ENCODE measurements at regions not wholly inside any gene's neighbourhood (a gene's known extent, or its start where the extent isn't known, plus 50 kb on each side); places are given as distances from the start of the nearest gene placed in this dataset.
"Not testable (repeated sequence)": the region's sequence is repeated elsewhere in the genome, so short reads cannot be mapped to it uniquely, and the experiment has no call there.

GRCh38 chr12:25615119-25615518 is 62.0 kb upstream of the LMNTD1 start:
- intact Hi-C loops (cut with DNase I), result loop anchor here in 1 of 2 donors (2.0 kb wide), 1 partner anchor 64 kb away; no protein-coding TSS in a partner anchor
- DNase-seq (ENCODE audit: low spot score), result no peak

- intact Hi-C loops (cut with DNase I), result no loop called here
- no peak for DNase-seq (ENCODE audit: low spot score)
Measured at GRCh38 chr12:25616286-25616685, 63.2 kb upstream of the LMNTD1 start.

GRCh38 chr12:25617991-25618390 is 64.9 kb upstream of the LMNTD1 start:
- no peak for DNase-seq (ENCODE audit: low spot score)
- intact Hi-C loops (cut with DNase I), result no loop called here

DNA sequence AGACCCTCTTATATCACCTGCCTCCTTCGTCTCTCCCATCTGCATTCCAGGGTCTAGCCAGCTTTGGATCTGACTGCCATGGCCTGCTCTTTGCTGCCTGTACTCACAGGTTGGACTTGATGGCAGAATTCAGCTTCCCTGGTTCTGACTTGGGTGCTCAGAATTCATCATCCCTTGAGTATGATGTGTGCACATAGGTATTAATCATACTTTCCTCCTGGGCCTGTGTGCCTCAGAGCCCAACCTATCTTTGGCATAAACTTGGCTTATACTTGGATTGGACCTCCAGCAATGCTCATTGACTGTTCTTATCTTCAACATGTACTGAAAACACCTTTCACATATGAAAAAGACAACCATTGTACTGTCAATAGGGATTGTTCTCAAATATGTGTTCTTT is 70.7 kb upstream of the LMNTD1 start:
- DNase-seq (ENCODE audit: low spot score), result no peak

DNA sequence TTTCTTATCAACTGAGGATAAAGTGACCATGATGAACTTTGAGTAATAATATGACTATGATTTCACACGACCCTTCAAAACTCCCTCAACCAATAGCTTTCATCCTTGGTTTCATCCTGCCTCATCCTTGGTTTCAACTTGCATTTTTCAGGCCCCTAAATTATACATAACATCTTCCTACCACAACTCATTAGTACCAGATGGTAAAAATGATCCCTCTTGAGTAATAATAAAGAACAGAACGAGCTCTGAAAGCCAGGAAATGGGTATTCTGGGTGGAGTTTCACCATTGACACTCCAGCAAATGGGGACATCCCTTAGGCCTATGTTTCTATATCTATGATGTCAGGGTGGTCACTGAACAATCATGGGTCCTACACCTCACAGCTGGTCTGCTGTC is 72.1 kb upstream of the LMNTD1 start:
- intact Hi-C loops (cut with DNase I), result no loop called here
- no peak for DNase-seq (ENCODE audit: low spot score)

More for the DNA sequence above, 70.7 kb upstream of the LMNTD1 start:
- intact Hi-C loops (cut with DNase I), result no loop called here

DNA sequence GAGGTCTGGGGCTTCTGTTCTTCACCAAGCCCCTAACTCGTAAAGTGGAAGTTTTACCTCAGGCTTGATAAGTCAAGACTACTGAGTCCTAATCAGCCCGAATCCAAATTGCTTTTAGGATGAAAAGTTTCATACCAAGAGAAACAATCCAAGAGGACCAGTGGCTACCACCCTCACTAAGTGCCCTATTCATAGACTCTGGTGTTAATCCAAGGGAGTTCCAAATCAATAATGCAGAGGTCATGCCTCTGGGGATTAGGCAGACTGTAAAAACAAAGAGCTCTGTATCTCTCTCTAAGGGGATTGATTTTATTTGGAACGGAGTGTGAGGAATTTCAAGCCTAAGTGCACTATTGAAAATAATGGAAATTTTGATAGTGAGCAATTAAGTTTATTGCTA is 76.3 kb upstream of the LMNTD1 start:
- intact Hi-C loops (cut with DNase I), result no loop called here
- DNase-seq (ENCODE audit: low spot score), result no peak

DNA sequence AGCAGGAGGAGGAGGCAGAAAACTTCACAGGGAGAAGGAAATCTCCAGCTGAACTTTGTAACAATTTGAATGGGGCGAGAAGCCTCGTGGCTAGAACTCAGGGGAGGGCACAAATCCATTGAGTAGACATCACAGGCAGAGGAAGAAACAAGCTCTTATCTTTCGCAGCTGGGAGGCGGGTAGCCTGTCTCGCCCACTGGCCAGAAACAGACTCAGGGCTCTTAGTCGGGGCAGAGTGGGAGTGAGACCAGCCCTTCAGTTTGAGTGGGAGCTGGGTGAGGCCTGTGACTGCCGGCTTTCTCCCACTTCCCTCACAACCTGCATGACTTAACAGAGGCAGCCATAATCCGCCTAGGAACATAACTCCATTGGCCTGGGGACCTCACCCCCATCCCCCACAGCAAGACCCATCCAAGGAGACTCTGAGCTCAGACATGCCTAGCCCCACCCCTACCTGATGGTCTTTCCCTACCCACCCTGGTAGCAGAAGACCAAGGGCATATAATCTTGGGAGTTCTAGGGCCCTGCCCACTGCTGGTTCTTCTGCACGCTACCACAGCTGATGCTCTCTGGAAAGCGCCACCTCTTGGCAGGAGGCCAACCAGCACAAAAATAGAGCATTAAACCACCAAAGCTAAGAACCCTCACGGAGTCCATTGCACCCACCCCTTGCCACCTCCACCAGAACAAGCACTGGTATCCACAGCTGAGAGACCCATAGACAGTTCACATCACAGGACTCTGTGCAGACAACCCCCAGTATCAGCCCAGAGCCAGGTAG is 77.8 kb upstream of the LMNTD1 start:
- DNase-seq (ENCODE audit: low spot score); intact Hi-C loops (cut with DNase I): not testable (repeated sequence)

DNA sequence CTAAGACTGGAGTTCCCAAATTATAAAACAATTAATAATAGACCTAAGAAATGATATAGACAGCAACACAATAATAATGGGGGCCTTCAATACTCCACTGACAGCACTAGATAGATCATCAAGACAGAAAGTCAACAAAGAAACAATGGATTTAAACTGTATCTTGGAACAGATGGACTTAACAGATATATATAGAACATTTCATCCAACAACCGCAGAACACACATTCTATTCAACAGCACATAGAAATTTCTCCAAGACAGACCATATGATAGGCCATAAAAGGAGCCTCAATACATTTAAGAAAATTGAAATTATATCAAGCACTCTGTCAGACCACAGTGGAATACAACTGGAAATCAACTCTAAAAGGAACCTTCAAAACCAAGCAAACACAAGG is 80.1 kb upstream of the LMNTD1 start:
- DNase-seq (ENCODE audit: low spot score); intact Hi-C loops (cut with DNase I): not testable (repeated sequence)

- intact Hi-C loops (cut with DNase I), result no loop called here
- DNase-seq (ENCODE audit: low spot score), result no peak
Measured at GRCh38 chr12:25637752-25638151, 84.7 kb upstream of the LMNTD1 start.

- intact Hi-C loops (cut with DNase I), result no loop called here
- DNase-seq (ENCODE audit: low spot score), result no peak
Measured at GRCh38 chr12:25639406-25639805, 86.3 kb upstream of the LMNTD1 start.

DNA sequence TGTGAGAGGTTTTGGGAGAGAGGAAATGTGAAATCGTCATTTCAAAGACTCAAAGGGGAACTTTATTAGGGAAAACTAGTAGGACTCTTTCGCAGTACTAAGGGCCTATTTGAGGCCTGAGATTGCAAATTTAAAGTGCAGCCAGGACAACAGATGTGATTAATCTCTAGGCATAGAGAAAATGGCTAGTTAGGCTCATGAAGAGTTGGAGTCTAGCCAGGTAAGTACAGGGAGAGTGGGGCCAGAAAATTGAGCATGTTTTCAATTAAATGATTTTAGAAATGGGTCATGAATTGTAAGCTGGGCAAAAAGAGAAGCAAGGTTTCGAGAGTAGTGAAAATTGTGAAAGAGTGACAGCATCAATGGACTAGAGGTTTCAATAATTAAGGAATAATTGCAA is 91.9 kb upstream of the LMNTD1 start:
- no peak for DNase-seq (ENCODE audit: low spot score)

DNA sequence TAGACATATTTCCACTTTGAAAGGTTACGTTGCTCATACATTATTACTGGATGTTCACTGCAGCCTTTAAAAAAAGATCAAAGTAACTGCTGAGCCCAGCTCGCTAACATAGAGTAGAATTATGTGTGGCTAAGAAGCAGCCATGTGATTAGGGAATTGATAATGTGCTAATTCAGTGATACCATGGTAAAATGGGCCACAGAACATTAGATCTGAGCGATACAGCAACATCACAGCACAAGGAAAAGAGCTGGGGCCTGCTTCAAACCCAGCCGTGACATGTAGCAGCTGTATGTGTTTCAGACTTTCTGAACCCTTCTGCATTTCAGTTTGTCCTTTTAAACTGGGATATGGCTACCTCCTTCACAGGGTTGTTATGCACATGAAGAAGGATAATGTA is 92.3 kb upstream of the LMNTD1 start:
- DNase-seq (ENCODE audit: low spot score), result no peak
- intact Hi-C loops (cut with DNase I), result no loop called here

More for the DNA sequence above, 91.9 kb upstream of the LMNTD1 start:
- intact Hi-C loops (cut with DNase I), result no loop called here

- intact Hi-C loops (cut with DNase I), result no loop called here
- DNase-seq (ENCODE audit: low spot score), result no peak
Measured at GRCh38 chr12:25651931-25652330, 98.8 kb upstream of the LMNTD1 start.

GRCh38 chr12:25652371-25652770 is 99.3 kb upstream of the LMNTD1 start:
- intact Hi-C loops (cut with DNase I), result no loop called here
- no peak for DNase-seq (ENCODE audit: low spot score)

DNA sequence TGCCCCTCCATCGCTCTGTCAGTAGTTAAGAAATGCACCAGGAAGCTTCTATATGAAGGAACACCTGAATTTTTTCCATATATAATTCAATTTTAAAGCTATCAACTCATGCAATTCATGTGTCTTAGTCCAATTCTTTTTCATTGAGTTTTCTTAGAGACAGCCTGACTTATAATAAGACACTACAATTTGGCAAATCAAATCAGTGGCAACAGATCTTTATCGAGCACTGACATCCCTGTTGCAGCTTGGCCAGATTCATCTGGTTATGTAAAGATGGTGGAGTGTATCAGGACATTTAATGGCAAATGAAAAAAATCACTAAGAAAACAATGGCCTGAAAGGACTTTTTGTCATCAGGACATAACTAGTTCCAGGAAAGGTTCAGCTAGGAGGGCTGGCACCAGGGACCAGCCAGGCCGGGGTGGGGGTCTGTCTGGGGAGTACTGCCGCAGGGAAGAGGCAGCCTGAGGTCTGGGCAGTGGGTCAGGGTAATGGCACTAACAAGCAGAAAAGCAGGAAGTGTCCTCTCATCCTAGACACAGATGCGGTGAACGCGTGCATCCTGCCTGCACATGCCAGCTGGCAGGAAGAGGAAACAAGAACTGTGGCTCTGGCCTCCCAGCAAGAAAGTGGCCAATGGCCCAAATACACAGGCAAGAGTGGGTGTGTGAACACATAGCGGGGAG is 100.5 kb upstream of the LMNTD1 start:
- no peak for DNase-seq (ENCODE audit: low spot score)
- intact Hi-C loops (cut with DNase I), result no loop called here

GRCh38 chr12:25655702-25656101 is 102.6 kb upstream of the LMNTD1 start:
- intact Hi-C loops (cut with DNase I), result no loop called here
- no peak for DNase-seq (ENCODE audit: low spot score)

- no peak for DNase-seq (ENCODE audit: low spot score)
- intact Hi-C loops (cut with DNase I), result no loop called here
Measured at GRCh38 chr12:25659621-25660020, 106.5 kb upstream of the LMNTD1 start.

DNA sequence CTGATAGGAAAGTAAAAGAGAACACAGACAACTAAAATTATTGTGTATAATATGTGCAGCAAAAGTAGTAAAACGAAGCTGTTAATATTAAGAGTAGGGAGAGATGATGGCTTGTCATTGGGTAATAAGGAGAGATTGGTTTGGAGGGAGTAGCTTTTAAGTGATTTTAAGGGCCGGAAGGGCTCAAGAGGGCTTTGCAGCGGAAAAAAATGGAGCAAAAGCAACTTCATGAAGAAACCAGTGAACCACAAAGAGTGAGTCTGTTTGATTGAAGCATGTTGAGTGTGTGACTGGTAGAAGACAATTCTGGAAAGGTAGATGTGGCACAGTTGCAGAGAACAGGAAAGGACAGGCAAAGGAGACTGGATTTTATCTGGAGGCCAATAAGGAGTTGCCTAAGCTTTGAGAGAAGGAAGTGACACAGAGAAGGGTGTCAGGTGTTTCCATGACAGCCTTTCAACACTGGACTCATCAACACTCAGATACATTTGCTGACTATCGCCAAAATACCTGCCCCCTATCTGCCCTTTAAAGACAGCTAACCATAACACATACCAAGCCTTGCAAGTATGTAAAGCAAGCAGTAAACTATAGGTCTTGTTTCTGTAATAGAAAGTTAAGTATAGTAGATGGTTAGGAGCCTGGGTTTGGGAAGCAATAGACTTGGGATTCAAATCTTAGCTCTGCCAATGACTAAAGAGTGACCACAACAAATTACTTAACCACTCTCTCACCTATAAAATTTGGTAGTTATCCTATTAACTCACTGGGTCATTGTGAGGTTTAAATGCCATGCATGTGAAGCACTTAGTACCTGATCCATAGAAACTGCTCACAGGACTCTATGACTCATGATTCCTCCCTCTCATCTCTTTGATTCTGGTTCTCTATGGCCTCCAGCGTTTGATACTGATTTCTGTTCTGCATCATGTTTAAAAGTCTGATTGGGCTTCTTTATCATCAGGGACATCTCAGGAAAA is 117.3 kb upstream of the LMNTD1 start:
- intact Hi-C loops (cut with DNase I), result no loop called here

DNA sequence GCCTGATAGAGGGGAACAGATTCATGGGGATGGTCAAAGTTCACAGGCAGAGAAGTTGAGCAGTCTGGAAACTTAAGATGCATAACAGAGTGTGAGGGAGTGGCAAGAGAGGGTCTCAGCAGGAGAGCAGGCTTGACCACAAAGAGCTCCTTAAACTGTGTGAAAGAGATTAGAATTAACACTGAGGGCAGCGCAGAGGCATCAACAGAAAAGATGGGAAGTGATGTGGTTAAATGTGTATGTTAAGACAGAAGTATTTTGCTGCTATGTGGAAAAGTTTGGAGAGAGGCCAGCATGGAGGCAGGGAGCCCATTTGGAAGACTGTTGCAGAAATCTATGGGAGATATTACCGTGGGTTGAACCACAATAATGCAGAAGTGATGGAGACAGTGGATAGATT is 122.7 kb upstream of the LMNTD1 start:
- intact Hi-C loops (cut with DNase I), result no loop called here
- DNase-seq (ENCODE audit: low spot score), result no peak

More for the DNA sequence above, 117.3 kb upstream of the LMNTD1 start:
- DNase-seq (ENCODE audit: low spot score), result no peak
